ENCODE measurements at regions not wholly inside any gene's neighbourhood (a gene's known extent, or its start where the extent isn't known, plus 50 kb on each side); places are given as distances from the start of the nearest gene placed in this dataset.
"Not testable (repeated sequence)": the region's sequence is repeated elsewhere in the genome, so short reads cannot be mapped to it uniquely, and the experiment has no call there.

- no peak for TF ChIP-seq CTCF (conservative IDR thresholded peaks at IDR 0.05; ENCODE audit: low read depth, low read length)
- no peak for DNase-seq (ENCODE audit: low read depth)
- H3K4me3 ChIP-seq (ENCODE audit: low read depth, low read length): no peak overlapping the region
Measured at GRCh38 chr7:113320419-113320818, 202.1 kb upstream of the SMIM30 start.

- DNase-seq (ENCODE audit: low read depth): no peak
- no peak for TF ChIP-seq CTCF (conservative IDR thresholded peaks at IDR 0.05; ENCODE audit: low read depth, low read length)
- H3K4me3 ChIP-seq (ENCODE audit: low read depth, low read length): no peak overlapping the region
Measured at GRCh38 chr7:113314594-113314993, 196.2 kb upstream of the SMIM30 start.

DNA sequence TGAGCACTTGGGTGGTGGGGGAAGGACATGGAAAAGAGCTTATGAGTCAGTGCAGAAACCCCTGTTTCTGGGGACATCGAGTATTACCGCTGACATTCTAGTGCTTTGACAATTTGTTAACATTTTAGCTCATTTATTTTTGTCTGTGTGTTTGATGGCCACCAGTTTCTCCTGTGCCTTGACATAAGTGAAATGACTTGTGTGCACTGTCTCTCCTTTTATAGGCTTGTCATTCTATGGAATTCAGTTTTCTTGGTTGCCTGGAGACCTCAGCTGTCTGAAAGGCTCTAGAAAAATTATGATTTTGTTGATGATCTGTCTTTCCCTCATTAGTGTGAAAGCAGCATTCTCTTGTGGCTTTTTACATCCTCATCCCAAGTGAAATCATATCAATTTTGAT is 190.0 kb upstream of the SMIM30 start:
- no peak overlapping the region for H3K4me3 ChIP-seq (ENCODE audit: low read depth, low read length)
- DNase-seq (ENCODE audit: low read depth): no peak
- no peak for TF ChIP-seq CTCF (conservative IDR thresholded peaks at IDR 0.05; ENCODE audit: low read depth, low read length)

DNA sequence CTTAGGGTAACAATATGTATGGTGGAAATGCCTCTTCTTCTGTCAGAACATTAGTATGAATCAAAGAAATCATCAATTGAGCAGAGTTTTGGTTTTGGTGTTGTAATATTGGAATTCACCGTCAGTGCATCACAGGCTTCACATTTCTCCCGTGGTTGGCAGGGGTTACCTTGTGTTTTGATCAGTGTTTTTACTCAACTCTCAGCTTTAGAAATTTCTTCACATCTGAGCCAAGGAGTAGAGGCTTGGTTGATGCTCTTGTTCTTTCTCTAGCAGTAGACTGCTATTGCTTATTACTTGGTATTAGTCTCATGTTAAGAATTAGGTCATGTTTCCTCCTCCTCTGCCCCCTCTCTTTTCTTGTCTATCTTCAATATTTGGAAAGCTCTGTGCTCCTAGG is 188.8 kb upstream of the SMIM30 start:
- no peak overlapping the region for H3K4me3 ChIP-seq (ENCODE audit: low read depth, low read length)
- DNase-seq (ENCODE audit: low read depth): no peak
- no peak for TF ChIP-seq CTCF (conservative IDR thresholded peaks at IDR 0.05; ENCODE audit: low read depth, low read length)

DNA sequence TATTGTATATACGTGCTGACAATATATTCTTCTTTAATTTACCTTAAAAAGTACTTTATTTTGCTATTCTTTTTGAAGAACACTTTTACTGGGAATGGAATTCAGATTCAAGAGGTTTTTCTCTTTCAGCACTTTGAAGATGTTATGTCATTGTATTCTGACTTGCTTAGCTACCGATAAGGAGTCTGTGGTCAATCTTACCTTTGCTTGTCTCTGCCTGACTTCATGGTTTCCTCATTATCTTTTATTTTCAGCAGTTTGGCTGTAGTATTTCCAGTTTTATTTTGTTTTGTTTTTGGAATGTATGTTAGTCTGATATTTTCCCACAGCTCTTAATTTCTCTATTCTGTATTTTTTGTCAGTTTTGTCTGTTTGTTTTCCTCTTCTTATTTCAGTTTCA is 187.9 kb upstream of the SMIM30 start:
- no peak for DNase-seq (ENCODE audit: low read depth)
- H3K4me3 ChIP-seq (ENCODE audit: low read depth, low read length): no peak overlapping the region
- no peak for TF ChIP-seq CTCF (conservative IDR thresholded peaks at IDR 0.05; ENCODE audit: low read depth, low read length)

GRCh38 chr7:113304104-113304503 is 185.8 kb upstream of the SMIM30 start:
- DNase-seq (ENCODE audit: low read depth): no peak

GRCh38 chr7:113303388-113303787 is 185.0 kb upstream of the SMIM30 start:
- DNase-seq (ENCODE audit: low read depth); H3K4me3 ChIP-seq (ENCODE audit: low read depth, low read length): not testable (repeated sequence)

More at GRCh38 chr7:113304104-113304503, 185.8 kb upstream of the SMIM30 start:
- no peak for TF ChIP-seq CTCF (conservative IDR thresholded peaks at IDR 0.05; ENCODE audit: low read depth, low read length)
- no peak overlapping the region for H3K4me3 ChIP-seq (ENCODE audit: low read depth, low read length)

- DNase-seq (ENCODE audit: low read depth): no peak
- no peak for TF ChIP-seq CTCF (conservative IDR thresholded peaks at IDR 0.05; ENCODE audit: low read depth, low read length)
- H3K4me3 ChIP-seq (ENCODE audit: low read depth, low read length): no peak overlapping the region
Measured at GRCh38 chr7:113301983-113302382, 183.6 kb upstream of the SMIM30 start.

All from choroid plexus epithelial cell (primary cell).